Fibroblast of skin of right quadriceps (primary cell): ENCODE measurements at regions not wholly inside any gene's neighbourhood (a gene's known extent, or its start where the extent isn't known, plus 50 kb on each side); places are given as distances from the start of the nearest gene placed in this dataset.
A peak's percentile ranks its signal among the peaks of the same experiment; 100 is the strongest.

Source experiments
- DNase-seq: peaks from one replicate; pipeline ENCODE4 v3.0.0-alpha.2; 2013

DNA sequence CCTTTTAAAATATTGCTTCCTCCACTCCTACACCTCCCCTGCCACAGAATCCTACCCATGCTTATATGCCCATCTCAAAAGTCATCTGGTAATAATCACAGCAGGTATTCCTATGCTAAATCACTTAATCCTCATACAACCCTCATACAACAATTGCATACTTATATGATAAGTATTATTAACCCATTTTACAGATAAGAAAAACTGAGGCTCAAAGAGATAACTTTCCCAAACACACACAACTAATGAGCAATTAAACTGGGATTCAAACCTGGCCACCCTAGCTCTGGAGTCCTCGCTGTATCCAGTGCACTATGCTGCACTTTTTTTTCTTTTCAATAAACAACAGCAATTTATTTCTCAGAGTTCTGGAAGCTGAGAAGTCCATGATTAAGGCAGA, 99.8 kb upstream of the TSPAN5 start:
- no peak for DNase-seq

DNA sequence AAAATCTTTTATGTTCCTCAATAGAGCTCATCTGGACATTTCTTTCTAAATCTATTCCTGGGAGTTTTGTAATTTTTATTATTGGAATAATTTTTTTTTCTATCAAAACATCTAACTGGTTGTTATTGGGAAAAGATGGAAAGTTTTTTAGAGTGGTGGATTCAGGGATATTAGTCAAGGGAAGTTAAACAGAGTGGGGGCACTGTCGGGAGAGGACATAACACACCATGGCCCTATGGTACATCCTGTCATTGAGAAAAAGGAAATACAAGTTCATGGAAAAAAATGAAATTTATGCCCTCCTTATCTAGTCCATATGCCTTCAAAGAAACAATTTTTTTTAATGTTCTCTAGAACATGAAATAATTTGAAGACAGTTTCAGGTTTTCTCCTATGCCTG, 96.3 kb upstream of the TSPAN5 start:
- no peak for DNase-seq

- no peak for DNase-seq
Measured at GRCh38 chr4:98749206-98749605, 90.8 kb upstream of the TSPAN5 start.

DNA sequence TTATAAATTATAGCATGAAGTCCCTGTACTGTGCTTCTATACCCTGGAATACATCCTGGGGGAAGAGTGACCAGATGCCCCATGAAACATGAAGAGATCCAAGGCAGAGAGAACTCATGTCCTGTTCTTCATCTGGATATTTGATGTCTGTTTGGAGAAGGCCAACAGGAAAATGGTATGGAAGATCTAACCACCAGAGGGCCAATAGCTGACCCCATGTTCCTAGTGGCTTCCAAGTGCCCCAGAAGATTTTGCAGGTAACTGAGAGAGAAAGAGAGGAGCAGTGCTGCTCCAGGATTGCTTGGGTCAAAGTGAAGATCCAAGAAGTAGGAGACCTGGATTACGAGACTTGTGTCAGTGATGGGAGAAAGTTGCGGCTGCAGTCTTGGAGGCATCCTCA, 90.2 kb upstream of the TSPAN5 start:
- no peak for DNase-seq

GRCh38 chr4:98747393-98748091, 89.1 kb upstream of the TSPAN5 start:
- no peak for DNase-seq

- no peak for DNase-seq
Measured at GRCh38 chr4:98746936-98747335, 88.5 kb upstream of the TSPAN5 start.

- DNase-seq = no peak
Measured at GRCh38 chr4:98746530-98746929, 88.1 kb upstream of the TSPAN5 start.

DNA sequence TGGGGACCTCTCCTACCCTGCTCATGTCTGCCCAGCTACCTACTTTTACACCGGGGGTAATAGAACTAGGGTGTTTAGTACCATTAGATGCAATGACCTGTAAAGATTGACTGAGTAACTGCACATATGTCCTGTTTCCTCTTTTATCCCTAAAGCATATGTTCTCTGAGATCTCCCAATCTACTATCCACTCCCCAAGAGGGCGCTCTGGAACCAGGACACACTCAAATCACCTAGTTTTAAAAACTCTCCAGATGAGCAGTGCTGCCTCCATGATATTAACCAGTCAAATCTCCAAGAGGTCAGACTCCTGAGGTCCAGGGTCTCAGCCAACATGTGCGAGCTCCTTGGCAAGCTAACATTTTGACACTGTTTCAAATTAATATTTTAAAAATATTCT, 87.0 kb upstream of the TSPAN5 start:
- DNase-seq = no peak

- DNase-seq = no peak
Measured at GRCh38 chr4:98744372-98745150, 86.2 kb upstream of the TSPAN5 start.

- no peak for DNase-seq
Measured at GRCh38 chr4:98741952-98742351, 83.5 kb upstream of the TSPAN5 start.

GRCh38 chr4:98739751-98740150, 81.3 kb upstream of the TSPAN5 start:
- no peak for DNase-seq

DNA sequence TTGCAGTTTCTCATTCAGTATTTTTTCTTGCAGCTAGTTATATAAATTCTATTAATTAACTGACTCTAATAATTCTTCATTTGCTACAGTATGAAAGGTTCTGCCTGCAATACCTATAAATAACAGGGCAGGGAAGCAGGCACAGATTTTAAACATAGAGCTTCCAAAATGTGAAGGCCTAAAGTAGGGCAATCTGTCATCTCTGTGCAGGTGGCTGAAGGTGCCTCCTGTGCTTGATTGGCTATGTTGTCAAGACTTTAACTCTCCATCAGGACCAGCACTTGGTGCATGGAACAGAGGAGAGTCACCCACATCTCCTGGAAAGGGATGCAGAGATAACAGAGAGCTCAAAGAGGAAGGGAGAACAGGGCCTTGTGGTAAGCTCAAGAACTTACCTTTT, 75.2 kb upstream of the TSPAN5 start:
- no peak for DNase-seq

- DNase-seq = no peak
Measured at GRCh38 chr4:98728871-98729270, 70.5 kb upstream of the TSPAN5 start.

DNA sequence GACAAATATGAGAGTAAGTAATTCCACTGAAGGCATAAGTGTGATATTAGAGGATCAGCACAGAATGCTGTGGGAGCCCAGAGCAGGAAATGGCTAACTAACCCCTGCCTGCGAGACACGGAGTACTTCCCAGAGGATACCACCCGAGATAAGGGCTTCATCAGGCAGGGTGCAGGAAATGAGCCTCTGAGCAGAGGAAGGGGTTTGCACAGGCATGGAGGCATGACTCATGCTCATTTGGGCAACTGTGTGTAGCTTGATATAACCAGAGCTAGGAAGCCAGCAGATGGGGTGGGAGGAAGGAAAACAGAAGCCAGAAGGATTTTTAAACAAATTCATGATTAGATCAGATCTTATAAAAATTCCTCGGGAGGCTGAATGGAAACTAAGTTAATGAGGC, 70.0 kb upstream of the TSPAN5 start:
- DNase-seq = peak; percentile 34

DNA sequence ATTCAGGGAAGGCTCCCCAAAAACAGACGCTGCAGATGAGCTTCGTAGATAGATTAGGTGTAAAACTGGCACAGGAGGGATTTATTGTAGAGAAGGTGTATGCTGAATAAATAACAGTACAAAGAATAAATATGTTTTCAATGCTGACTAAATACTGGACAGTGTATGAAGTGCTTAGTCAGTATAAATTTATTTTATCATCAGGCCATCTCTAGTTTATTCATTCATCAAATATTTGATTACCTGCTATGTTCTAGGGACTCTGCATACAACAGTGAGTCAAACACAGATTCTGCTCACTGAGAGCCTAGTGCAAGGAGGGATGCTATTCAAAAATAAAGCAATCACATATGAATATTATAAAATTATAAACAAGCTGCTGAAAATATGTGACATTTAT, 63.6 kb upstream of the TSPAN5 start:
- no peak for DNase-seq

DNA sequence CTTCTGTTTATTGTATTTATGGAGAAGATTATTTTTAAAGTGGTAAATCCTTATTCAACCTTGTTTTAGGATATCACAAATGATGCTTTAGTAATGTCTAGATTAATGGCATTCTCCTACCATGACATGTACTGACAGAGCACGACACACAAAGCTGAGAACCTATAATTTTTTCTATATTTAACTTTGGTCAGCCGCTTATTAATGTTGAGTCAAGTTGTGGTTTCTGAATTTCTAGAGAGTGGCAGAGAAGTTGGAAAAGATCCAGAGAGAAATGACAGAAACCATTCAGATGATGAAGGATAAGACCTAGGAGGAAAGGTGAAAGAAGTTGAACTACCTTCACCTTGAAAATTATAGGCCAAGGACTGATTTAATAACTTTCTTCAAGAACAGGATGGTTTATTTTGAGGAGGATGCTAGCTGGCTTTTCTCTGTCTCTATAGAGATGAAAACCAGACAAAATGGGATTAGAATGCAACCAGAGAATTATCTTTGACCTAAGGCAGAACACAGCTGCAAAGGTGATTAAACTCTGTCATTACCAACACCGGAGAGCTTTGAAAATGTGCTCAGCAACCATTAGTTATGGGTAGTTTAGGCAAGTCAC, 62.6 kb upstream of the TSPAN5 start:
- peak; percentile 29 for DNase-seq

DNA sequence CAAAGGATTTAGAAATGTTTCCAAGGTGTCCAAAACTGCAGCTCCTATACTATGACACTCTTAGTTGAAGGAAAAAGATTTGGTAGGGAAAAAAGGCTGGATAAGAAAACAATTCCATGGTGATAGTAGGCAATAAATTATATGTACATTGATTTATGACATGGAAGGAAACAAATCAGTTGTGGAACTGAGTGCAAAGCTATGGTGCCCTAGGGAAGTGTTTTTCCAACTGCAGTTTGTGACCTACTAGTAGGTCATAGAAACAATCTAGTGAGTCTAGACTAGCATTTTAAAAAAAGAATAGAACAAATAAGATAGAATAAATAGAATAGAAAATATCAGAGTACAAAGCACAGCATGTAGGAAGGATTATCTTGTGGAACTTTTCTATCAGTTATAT, 58.4 kb upstream of the TSPAN5 start:
- DNase-seq = no peak

DNA sequence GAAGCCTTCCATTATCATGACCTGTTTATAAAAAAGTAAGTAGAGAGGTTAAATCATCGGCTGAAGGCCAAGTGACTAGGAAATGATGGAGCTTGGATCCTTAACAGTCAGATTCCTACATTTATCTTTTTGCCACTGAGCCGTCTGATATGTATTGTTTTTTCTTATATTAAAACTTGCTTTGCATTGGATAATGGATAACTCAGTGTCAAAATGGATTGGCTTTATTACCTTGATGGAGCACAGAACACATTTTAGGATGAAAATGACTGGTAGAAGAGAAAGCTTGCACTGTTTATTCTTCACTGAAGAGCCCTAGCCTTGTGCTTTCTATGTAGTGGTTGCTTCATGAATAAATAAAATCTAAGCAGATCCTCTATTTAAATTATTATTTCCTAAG, 54.2 kb upstream of the TSPAN5 start:
- no peak for DNase-seq

DNA sequence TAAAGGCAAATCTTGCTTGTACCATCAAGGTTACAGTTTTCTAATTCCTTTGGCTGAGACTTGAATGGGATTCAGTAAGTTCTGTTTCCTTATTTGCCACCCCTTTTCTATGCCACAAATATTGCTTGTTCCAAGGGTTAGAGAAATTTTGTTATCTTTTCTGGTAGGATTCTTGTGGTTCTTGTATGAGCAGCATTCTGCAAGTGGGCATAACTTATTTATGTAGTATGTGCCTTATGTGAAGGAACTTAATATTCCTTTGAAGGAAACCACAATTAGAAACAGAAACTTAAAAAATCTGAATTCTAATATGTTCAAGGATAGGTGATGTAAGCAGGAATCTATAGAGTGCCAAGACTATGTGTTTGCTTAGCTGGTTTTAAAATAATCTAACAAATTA, 53.1 kb upstream of the TSPAN5 start:
- DNase-seq = no peak

- DNase-seq = no peak
Measured at GRCh38 chr4:98710831-98711230, 52.4 kb upstream of the TSPAN5 start.
